CD4-positive, alpha-beta T cell treated with Interleukin-17A for 1 hour (primary cell): ENCODE measurements at regions not wholly inside any gene's neighbourhood (a gene's known extent, or its start where the extent isn't known, plus 50 kb on each side); places are given as distances from the start of the nearest gene placed in this dataset.

Source experiments
- DNase-seq: peaks from one replicate; pipeline ENCODE4 v3.0.0-alpha.2; 2020

DNA sequence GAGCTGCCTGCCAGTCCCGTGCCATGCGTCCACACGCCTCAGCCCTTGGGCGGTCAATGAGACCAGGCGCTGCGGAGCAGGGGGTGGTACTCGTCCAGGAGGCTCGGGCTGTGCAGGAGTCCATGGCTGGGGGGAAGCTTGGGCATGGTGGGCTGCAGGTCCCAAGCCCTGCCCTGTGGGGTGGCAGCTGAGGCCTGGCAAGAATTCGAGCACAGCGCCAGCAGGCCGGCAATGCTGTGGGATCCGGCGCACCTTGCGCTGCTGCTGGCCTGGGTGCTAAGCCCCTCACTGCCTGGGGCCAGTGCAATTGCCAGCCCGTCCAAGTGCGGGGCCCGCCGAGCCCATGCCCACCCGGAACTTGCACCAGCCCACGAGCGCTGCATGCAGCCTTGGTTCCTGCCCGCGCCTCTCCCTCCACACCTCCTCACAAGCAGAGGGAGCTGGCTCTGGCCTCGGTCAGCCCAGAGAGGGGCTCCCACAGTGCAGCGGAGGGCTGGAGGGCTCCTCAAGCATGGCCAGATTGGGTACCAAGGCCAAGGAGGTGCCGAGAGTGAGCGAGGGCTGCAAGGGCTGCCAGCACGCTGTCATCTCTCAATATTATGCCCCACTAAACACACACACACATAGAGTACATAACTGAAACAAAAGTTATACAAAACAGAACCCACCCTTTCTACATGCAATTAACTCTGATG is 307.7 kb downstream of the LMO4 start:
- DNase-seq = no peak

DNA sequence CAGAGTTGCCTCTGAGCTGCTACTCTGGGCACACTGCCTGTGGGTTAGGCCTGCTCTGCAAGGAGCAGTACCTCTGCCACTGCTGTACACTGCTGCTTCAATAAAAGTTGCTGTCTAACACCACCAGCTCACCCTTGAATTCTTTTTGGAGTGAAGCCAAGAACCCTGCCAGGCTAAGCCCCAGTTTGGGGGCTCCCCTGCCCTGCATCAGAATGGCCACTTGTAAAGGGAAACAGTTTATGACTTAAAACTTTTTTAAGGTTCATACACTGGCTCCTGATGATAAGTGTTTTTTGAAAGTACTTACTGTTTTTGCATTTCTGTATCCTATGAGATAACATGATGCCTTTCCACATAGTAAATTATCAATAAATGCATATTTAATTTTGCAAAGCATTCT is 310.0 kb downstream of the LMO4 start:
- DNase-seq = no peak

DNA sequence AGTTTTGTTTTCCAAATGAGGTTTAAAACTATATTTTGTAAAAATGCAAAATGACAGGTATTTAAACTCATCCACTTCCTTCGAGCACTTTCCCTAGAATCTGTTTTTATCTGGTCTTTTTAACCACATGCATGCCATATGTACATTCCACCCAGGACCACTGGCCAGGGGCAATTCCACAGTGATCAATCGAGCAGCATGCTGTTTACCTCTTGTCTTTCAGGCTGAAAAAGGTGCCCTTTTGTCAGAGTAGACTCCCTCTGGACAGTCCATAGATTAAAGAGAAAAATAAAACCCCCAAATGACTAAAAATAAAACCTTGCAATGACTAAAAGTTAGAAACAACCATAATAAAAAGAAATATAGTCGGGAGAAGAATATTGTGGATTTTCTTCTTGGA is 313.3 kb downstream of the LMO4 start:
- no peak for DNase-seq

DNA sequence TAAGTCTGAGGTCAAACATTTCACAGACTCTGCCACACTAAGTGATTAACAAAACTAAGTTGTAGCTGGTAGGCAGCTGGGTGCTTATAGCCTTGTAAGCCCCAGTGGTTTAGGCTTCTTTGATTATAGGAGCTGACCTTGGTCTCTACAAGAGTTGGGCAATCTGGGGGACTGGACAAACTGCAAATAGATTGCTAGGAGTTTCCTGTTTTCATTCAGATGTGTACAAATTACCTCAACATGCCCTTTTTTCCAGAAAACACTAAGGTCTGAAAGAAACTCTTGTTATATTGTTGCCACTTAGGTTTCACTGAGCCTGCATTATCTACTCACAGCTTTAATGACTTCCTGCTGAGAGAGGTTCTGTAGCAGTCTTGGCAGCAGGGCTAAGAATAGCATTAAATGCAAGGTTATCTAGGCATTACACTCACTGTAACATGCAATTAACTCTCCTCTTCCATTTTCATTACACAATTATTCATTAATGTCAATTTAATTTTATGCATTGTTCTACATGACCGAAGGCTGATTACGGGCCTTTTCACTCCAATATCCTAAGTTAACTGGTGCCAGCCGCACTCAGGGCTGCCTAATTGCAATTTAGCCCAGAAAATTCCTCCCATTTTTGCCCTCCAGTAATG is 314.0 kb downstream of the LMO4 start:
- no peak for DNase-seq

DNA sequence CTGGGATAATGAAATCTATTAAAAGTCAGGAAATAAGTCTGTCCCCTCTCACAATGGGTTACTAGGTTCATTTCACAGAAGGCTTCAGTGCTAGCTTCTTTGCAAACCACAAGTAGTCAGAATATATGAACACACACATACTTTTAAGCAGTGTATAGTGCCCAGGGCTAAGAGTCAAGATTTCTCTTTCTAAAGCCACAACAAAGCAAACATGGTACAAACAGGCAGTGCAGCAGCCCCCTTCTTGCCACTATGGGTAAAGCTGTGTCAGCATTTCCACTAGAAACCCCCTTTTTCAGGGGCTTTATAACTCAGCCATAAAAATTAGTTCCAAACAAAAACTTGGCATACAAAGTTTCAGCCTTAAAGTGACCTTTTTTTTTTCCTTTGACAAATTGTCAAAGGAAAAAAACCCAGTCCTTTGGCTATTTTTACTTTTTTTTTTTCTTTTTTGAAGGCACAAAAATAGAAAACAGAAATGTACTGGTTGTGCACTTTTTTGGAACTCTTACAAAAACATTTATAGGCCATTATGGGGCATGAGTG is 315.4 kb downstream of the LMO4 start:
- no peak for DNase-seq

DNA sequence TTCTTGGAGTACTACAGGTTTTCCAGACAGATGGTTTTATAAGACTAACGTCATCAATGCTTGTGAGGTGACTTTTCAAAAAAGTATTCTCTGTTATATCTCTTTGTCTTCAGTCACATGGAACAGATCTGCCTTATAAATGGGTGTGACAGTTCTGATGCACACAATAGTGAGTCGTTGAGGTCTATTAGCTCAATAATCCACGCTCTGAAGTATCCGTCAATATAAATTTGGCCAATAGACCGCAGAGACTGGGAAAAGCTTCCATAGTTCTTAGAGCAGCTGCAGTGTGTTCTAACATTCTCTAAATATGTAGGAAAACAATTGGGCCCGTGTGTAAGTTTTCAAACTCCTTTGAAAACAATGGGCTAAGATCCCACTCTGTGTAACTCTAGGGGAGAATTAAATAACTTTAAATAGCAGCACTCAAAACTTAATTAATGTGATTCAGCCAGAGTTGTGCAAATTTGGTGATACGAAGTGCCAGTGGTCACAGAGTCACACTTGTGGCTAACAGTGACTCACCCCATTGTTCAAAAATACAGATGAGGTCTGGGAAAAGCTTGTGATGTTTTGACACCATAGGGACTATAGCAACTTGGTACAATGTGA is 316.0 kb downstream of the LMO4 start:
- DNase-seq = no peak

DNA sequence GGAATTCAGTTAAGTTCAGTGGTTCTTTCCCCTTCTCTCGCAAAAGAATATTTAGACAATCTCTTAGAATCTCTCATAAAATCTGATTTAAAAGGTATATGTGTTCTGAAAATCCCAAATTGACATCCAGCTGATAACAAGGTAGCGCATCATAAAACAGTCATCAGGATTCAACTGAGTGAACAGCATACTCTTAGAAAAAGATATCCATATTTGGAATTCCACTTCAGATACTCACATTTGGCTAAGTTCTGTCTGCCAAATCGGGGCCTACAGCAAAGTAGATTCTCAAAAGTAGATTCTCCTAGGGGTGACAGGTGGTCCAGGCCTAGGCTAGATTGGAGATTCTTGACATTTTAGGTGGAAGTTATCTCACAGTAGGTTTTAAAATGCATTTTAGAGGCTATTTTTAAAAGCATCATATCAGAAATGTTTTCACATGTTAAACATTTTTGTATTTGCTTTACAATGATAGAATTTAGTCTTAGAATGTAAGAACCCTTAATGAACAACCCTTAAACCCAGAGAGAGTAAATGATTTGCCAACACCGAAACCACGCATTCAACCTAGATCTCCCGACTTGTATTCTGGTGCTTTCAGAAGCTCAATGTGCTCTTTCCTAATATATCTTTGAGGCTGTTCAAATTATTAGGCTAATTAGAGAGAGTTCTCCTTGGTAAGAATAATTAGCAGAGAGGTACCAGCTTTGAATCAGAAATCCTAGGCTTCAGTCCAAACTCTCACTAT is 318.9 kb downstream of the LMO4 start:
- no peak for DNase-seq

DNA sequence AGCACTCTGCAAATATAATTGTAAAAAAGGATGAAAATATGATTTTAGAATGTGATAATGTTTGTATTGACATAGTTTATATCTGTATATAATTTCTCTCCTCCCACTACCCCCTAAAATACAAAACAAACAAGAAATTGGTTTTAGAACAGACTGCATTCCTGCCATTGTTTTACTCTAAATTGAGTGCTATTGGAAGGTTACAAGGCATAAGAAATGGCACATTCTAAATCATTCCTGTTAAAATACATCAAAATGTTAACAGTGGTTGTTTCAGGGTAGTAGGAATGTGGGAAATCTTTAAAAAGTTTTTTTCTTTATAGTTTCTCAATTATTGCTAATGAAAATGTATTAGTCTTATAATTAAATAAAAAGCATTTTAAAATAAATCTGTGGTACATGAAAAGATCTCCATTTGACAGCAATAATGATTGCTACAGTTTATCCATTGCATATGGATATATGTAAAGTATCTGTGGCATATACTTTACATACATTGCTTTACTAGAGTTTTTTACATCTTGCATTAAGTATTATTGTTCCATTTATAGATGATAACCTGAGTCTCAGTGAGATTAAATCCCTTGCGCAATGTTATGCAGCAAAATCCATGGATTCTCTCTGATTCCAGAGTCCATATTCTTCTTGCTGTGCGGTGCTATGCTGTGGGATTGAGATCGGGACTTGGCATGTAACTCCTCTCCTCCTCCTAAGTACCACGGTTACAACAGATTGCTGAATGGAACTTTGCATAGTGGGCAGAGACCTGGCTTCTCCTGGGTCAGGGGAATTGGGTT is 319.8 kb downstream of the LMO4 start:
- no peak for DNase-seq

DNA sequence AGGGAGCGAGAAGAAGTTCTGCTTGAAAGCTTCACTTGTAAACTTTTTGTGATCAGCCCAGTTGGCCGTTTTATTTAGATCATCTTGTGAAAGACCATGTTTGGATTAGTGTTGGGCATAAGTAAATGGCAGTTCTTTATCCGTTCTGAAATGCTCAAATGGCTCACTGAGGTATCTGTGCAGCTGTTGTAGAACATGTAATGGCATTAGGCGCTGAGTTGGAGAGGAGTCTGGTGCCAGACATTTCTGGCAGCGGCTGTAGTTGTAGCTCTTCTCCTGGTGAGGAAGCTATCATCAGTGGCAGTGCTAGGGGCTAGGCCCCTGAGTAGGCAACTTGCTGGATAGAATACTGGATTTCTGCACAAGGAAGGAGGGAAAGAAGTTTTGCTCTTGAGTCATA is 321.6 kb downstream of the LMO4 start:
- DNase-seq = no peak

DNA sequence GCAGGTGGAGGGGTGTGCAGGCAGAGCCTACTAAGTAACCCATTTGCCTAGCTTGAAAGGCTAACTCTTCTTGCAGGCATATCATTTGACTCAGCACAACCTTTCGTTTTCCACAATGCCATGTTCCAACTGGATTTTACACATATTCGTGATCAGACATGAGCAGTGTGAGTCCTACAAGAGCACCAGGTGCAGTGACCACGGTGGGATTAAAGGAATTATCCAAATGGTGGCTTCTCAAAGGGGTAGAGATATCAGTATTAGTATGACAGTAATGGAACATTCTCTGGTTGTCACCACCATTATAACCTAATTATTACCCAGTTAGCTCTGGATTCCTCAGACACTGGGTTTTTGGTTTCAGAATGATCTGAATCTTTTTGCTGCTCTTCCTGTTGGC is 323.5 kb downstream of the LMO4 start:
- DNase-seq = no peak

DNA sequence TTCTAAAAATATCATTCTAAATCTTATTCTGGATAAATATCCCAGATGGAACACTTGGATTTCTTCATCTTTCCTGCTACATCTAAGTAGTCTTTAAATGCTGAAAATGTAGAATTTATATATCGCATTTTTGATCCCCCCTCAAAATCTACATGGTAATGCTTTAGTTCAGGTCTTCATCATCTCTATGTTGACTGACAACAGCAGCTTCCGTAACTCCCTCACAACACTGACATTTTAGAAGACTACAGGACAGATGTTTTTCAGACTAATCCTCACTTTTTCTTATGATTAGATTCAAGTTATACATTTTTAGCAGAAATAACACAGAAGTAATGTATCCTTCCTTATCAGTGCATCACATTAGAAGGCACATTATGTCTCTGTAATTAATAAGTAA is 336.5 kb downstream of the LMO4 start:
- DNase-seq = no peak

DNA sequence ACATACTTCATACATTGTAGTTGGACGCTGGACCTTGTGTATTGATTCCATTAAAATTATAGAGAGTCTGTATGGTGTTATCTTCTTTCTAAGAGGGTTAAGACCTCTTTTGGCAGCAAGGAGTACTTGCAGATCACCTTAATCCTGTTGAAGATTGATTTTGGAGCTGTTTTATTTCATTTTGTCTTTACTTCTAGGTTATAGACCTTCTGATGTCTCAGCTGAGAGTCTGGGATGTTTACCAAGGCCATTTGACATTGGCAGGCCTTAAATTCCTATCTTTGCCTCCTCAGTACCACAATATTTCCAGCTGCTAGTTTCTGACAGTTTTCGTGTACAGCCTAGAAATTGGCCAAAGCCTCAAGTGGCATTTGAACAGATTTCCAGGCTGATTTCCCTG is 338.0 kb downstream of the LMO4 start:
- no peak for DNase-seq

DNA sequence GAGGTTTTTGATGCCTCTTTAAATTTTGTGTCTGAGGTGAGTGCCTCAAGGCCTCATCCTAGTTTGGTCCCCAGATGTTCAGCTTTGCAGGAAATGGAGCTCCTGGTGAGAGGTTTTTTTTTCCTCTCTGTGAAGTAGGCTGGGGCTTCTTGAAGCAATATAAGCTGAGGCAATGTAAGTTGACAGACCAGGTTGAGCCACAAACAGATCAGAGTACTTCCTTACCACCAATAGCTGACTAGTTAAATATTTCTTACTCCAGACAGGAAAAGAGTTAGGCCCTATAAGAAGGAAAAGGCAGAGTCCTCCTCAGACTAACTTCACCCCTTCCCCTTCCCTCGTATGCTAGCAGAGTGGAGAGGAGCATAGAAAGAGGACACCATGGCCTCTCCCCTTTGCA is 341.0 kb downstream of the LMO4 start:
- DNase-seq = no peak

DNA sequence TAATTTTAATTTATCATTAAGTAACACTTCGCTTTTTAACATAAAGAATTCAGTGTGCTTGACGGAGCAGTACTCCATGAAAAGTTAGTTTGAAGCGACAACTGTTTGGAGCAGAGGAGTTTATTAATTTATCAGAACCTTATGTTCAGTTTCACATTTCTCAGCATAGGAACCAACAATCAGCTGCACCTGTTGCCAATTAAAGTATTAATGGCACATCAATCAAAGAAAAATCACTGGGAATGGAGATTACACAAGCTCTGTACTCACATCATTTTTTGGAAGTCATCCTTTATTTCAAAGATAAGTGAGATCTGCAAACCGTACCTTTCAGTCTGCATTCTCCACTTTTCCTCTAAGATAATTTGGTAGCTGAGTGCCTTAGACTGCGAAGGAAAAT is 344.6 kb downstream of the LMO4 start:
- DNase-seq = no peak

DNA sequence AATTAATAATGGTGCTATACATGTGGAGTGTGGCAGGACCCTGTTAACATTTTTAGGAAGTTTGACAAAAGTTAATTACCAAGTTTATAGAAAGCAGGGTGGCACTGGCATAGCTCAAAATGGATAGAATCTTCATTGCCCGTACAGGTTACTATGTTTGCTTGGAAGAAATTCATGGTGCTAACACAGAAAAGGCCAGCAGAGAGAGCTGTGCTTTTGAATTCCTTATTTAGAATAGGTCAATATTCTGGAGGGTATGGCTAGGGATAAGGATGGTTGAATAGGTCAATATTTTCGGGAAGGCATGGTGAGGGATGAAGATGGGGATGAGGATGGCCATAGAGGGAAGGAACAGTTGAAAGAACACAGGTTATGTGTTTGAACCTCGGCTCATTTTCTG is 345.1 kb downstream of the LMO4 start:
- no peak for DNase-seq

DNA sequence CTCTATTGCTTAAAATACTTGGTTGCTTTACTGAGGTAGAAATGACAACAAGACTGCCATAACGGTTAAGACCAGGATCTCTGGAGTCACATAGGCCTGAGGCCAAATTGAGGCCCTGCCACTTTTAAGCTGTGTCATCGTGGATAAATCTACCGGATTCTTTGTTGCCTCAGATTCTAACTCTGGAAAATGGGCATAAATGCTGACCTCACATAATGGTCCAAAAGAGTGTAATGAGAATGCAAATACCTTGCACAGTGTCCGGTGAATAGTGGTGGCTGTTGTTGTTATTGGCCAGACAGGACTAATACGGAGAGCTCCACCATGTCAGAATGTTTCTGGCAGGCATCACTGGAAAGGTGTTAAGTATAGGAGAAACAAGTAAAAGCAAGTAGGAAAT is 346.1 kb downstream of the LMO4 start:
- DNase-seq = no peak

DNA sequence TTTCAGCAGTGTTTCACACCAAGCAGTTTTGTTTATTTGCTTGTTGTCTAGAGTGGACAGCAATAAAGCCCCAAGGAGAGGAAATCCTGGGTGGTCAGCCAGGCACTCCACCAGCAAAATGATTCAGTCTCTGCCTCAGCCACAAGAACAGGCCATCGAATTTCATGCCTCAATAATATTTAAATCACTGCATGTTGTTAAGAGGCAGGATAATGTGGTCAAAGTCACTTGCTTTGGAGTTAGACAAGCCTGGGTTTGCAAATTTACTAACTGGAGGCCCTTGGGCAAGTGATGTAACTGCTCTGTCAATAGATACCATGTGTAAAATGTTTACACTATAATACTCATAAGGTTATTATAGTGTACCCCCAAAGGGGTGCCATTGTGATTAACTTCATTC is 349.6 kb downstream of the LMO4 start:
- DNase-seq = no peak

DNA sequence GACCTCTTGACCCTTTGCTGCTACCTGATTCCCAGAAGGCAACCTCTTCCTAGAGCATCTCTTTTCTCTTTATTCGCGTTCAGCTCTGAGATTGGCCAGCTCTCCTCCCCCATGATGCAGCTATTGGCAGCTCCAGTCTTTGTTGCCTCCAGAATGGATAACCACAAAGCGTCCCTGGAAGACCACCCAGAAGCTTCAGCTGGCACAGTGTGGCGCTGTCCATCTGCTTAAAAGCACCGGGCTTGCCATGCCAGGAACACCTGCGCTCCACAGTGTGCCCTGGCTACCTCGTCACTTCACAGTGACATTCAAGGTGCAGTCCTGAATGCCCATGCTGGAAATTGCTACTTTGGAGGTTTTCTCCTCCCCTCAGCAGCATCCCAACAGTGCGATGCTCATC is 353.9 kb downstream of the LMO4 start:
- no peak for DNase-seq

DNA sequence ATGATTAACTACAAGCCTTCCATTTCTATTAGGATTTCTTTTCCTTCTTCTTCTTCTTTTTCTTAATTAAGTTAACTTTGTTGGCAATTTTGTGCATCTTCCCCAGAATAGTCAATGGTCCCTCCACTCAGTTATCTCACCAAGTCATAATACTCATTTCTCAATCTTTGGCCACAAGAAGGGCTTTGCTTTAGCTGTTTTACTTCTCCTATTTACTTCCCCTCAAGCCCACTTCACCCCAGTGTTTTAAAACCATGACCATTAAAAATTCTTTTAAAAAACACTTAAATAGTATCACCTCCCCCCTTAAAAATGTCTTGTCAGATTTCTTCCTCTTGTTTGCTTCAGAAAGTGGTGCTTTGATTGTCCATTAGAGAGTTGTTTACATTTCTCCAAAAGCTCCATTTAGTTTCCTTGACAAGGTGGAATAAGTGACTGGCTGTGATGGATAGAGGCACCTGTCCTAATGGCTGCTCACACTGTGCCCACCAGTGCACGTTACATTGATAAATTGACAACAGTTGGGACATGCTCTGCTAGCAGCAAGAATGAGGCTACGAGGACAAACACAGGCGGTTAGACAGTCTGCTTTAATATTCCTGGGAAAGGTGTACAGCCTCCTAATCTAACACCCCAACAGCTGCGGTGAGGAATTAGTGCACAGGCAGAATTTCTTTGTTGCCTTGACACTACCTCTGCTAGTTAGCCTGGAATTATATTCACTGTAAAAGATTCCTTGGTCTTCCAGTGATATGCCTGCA is 354.7 kb downstream of the LMO4 start:
- no peak for DNase-seq

DNA sequence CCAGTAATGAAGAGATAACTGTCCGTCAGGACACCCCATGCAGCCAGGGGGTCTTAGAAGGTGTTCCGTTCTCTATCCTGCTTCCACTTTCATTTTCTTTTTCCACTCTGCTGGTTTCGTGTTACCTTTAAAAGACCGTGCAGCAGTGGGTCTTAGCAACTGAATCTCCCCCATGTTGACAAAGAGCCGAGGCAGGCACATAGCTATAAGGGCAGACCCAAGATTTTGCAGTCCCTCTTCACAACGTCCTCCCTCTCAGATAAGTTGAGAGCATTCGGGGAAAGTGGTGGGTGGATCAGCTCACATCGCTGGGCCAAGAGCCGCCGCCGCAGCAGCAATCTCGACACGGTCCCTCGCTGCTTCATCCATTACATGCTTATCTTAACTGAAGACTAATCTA is 355.5 kb downstream of the LMO4 start:
- DNase-seq = no peak

DNA sequence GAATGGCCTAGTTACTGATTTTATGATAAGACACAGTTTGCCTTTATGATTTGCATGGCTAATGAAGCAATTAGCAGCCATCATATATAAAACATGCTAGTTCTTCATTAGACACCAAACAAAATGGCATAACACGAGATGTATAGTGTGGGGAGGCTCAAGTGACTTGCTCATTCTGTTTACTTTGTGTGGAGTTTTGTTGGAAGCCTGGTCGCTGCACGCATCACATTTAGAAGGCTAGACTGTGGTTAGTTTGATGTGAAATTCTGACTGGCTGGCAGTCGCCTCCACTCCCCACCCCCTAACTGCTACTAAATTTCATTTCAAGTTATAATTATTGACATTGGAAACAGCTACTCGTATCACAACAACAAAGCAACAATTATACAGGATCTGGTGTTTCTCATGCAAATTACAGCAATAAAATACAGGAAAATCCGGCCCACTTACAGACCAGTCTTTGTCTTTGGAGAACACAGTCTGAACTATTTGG is 356.1 kb downstream of the LMO4 start:
- peak; percentile 3 for DNase-seq
